Ovary (tissue), 7 donors: ENCODE measurements at regions not wholly inside any gene's neighbourhood (a gene's known extent, or its start where the extent isn't known, plus 50 kb on each side); places are given as distances from the start of the nearest gene placed in this dataset. TPM values are rescaled to one million over a fixed set of nuclear protein-coding genes. Genes with fewer than 3 reads are reported as not detected.

Experiments used
- DNase-seq, 5 donors: peaks; one replicate each; pipeline ENCODE4 v3.0.0-alpha.2; 2019 to 2020
- H3K27ac ChIP-seq, 2 donors: fragments of 200-600 bp; one replicate each; pipeline versions ENCODE4 v1.5.1 to v1.8.0; 2019 to 2022
- H3K27me3 ChIP-seq: fragments of 200-600 bp; one replicate; pipeline ENCODE4 v1.8.0; 2022
- H3K36me3 ChIP-seq: fragments of 200-600 bp; sonication (generic); one replicate; pipeline ENCODE4 v1.5.1; 2019
- H3K4me1 ChIP-seq: one replicate; pipeline ENCODE4 v1.8.1; 2013; ENCODE audit warnings: mild to moderate bottlenecking, moderate library complexity; ENCODE audit not compliant: insufficient read depth
- H3K4me3 ChIP-seq: fragments of 200-600 bp; sonication (generic); one replicate; pipeline ENCODE4 v1.5.1; 2017
- H3K9me3 ChIP-seq, 2 donors: fragments of 200-600 bp in 1 of 2; sonication (generic) in 1 of 2; one replicate each; pipeline versions ENCODE4 v1.5.1 to v1.8.1; 2013 to 2019; ENCODE audit warnings: mild to moderate bottlenecking in 1 of 2, moderate library complexity in 1 of 2
- CTCF ChIP-seq, 3 donors: fragments of 450-650 bp in 2 of 3; fragments of 200-600 bp in 1 of 3; IDR thresholded peaks; one replicate each; pipeline versions ENCODE4 v1.5.1 to v1.8.0; 2016 to 2022; ENCODE audit warnings: antibody characterized with exemption in 3 of 3, mild to moderate bottlenecking in 1 of 3
- EP300 ChIP-seq: sonication (generic); formaldehyde crosslinking; IDR thresholded peaks from one replicate; pipeline ENCODE4 v1.6.1; 2017; ENCODE audit warnings: antibody characterized with exemption
- POLR2A ChIP-seq: fragments of 450-650 bp; IDR thresholded peaks from one replicate; pipeline ENCODE4 v1.6.1; 2017; ENCODE audit warnings: antibody characterized with exemption, mild to moderate bottlenecking, moderate library complexity
- WGBS, 3 donors: extraction: QIAGEN DNeasy Blood & Tissue Kit in 1 of 3; methylation state at CpG; one replicate each; pipeline versions ENCODE4 v1.1.5 to v1.1.7; 2013 to 2017; 5-methylcytosine and 5-hydroxymethylcytosine counted together
- intact Hi-C, 4 donors: fragments of 100-400 bp; cut with DNase I; formaldehyde crosslinking; loops; one replicate each; pipeline versions ENCODE4 v1.11.0 to v1.15.1; 2022 to 2023
- small RNA-seq: library from RNA; depleted of rRNA; stranded (forward); fragments of <200 nt; gene quantifications from one replicate; pipeline ENCODE3, GENCODE V24; 2016
- donor health status: DM: no; HTN: no; CAD: no; lungs with moderate emphysema.
- donor health status: DM: no; HTN: no; CAD: no.
- donor health status: Bipolar disorder and iron deficiency.
- donor health status: DM: no; HTN: no; CAD: no.
- donor health status: DM: yes; HTN: yes; CAD: no.

- H3K4me1 ChIP-seq: no peaks in the 10 kb centered on the region
- no peak overlapping the region for H3K4me3 ChIP-seq
- H3K36me3 ChIP-seq: no peaks in the 10 kb centered on the region
- no peaks in the 10 kb centered on the region for H3K9me3 ChIP-seq
- H3K27ac ChIP-seq: no peak overlapping the region
- intact Hi-C loops: no loop called here
- TF ChIP-seq CTCF (IDR thresholded peaks at IDR 0.05): no peak
- no peak for TF ChIP-seq EP300
- TF ChIP-seq POLR2A: no peak
- no peak for DNase-seq
- no peaks in the 10 kb centered on the region for H3K27me3 ChIP-seq
Observed at GRCh38 chr12:40632171-40632570, 60.1 kb upstream of the CNTN1 start.

- no peaks in the 10 kb centered on the region for H3K9me3 ChIP-seq
Observed at GRCh38 chr12:40632933-40633332, 59.3 kb upstream of the CNTN1 start.

GRCh38 chr12:40634517-40635131 lies 57.6 kb upstream of the CNTN1 start:
- Histone ChIP-seq H3K27me3 (no peaks in the 10 kb centered on the region), H3K9me3 (no peaks in the 10 kb centered on the region), H3K4me1 (no peaks in the 10 kb centered on the region), H3K36me3 (no peaks in the 10 kb centered on the region), H3K27ac (no peak overlapping the region), H3K4me3 (no peak overlapping the region)
- intact Hi-C loops: no loop called here
- TF ChIP-seq CTCF (IDR thresholded peaks at IDR 0.05) (no peak), POLR2A (no peak), EP300 (no peak)
- 57 to 65% (median 58%) methylated on average over 3 of the region's 3 CpGs for WGBS, 3 donors
- no peak for DNase-seq

More at GRCh38 chr12:40632933-40633332, 59.3 kb upstream of the CNTN1 start:
- DNase-seq: no peak
- Histone ChIP-seq H3K4me1 (no peaks in the 10 kb centered on the region), H3K36me3 (no peaks in the 10 kb centered on the region), H3K27ac (no peak overlapping the region), H3K4me3 (no peak overlapping the region), H3K27me3 (no peaks in the 10 kb centered on the region)
- 3 to 14% (median 8%) methylated on average over 3 of the region's 3 CpGs for WGBS, 3 donors
- TF ChIP-seq CTCF (IDR thresholded peaks at IDR 0.05): no peak
- no peak for TF ChIP-seq EP300
- TF ChIP-seq POLR2A: no peak
- intact Hi-C loops: no loop called here

- Histone ChIP-seq H3K4me3 (no peak overlapping the region), H3K9me3 (no peaks in the 10 kb centered on the region), H3K27ac (no peak overlapping the region), H3K27me3 (no peaks in the 10 kb centered on the region), H3K36me3 (no peaks in the 10 kb centered on the region), H3K4me1 (no peaks in the 10 kb centered on the region)
- no peak for DNase-seq
- intact Hi-C loops: no loop called here
- WGBS, 3 donors: 72 to 90% (median 83%) methylated on average over 1 of the region's 1 CpG
- no peak for TF ChIP-seq EP300
- no peak for TF ChIP-seq POLR2A
- no peak for TF ChIP-seq CTCF (IDR thresholded peaks at IDR 0.05)
Observed at GRCh38 chr12:40635141-40635731, 57.0 kb upstream of the CNTN1 start.

Small RNAs in the stretch of these regions (small RNA-seq; reads per million reads assigned to genes)
- not detected for gene RNU6-713P
